ENCODE measurements at regions not wholly inside any gene's neighbourhood (a gene's known extent, or its start where the extent isn't known, plus 50 kb on each side); places are given as distances from the start of the nearest gene placed in this dataset.

- no peak for TF ChIP-seq CTCF (IDR thresholded peaks at IDR 0.05 in 4 of 5, conservative IDR thresholded peaks at IDR 0.05 in 1 of 5)
- TF ChIP-seq POLR2A (IDR thresholded peaks at IDR 0.05) = no peak
Measured at GRCh38 chr6:20280288-20280621, 68.0 kb upstream of the MBOAT1 start.

Measured in gastrocnemius medialis (tissue), 4 donors.